GM12892 (cell line): ENCODE measurements at regions not wholly inside any gene's neighbourhood (a gene's known extent, or its start where the extent isn't known, plus 50 kb on each side); places are given as distances from the start of the nearest gene placed in this dataset.

Source experiments
- POLR2A ChIP-seq: IDR thresholded peaks from 2 replicates; pipeline ENCODE4 v1.6.1; 2011; ENCODE audit warnings: low read depth, low read length, control low read depth
- POLR2AphosphoS5 ChIP-seq: IDR thresholded peaks from 2 replicates; pipeline ENCODE4 v1.6.1; 2011; ENCODE audit warnings: low read depth, low read length, control low read depth

GRCh38 chr9:74357577-74357976 is 139.6 kb upstream of the RORB start:
- TF ChIP-seq POLR2A: no peak
- no peak for TF ChIP-seq POLR2AphosphoS5
